DND-41 (cell line): ENCODE measurements at regions not wholly inside any gene's neighbourhood (a gene's known extent, or its start where the extent isn't known, plus 50 kb on each side); places are given as distances from the start of the nearest gene placed in this dataset.

Source experiments
- ATAC-seq: fragments of 200-7000 bp; cut with Tn5 transposase; 3 replicates; pipeline ENCODE4 v1.9.1; 2021; ENCODE audit warnings: low read depth; ENCODE audit not compliant: insufficient read depth
- DNase-seq: peaks from one replicate; pipeline ENCODE4 v3.0.0-alpha.2; 2020
- H2AFZ ChIP-seq: 2 replicates; pipeline ENCODE4 v1.6.0; 2012; ENCODE audit warnings: low read depth, low read length
- H3K27ac ChIP-seq: 2 replicates; pipeline ENCODE4 v1.5.1; 2012; ENCODE audit warnings: low read length, inconsistent platforms
- H3K27me3 ChIP-seq: fragments of 200-600 bp; sonication (generic); 2 replicates; pipeline ENCODE4 v1.6.0; 2012; ENCODE audit warnings: low read length, mild to moderate bottlenecking, inconsistent platforms; ENCODE audit not compliant: insufficient read depth, poor library complexity
- H3K36me3 ChIP-seq: 2 replicates; pipeline ENCODE4 v1.5.1; 2012; ENCODE audit warnings: low read length, inconsistent platforms; ENCODE audit not compliant: insufficient read depth
- H3K4me1 ChIP-seq: 2 replicates; pipeline ENCODE4 v1.5.1; 2012; ENCODE audit warnings: mild to moderate bottlenecking, low read length; ENCODE audit not compliant: insufficient read depth
- H3K4me2 ChIP-seq: 2 replicates; pipeline ENCODE4 v1.6.0; 2012; ENCODE audit warnings: mild to moderate bottlenecking, moderate library complexity, low read length, inconsistent platforms; ENCODE audit not compliant: insufficient read depth
- H3K4me3 ChIP-seq, 2 experiments: fragments of 200-600 bp in 1 of 2; shearing (Covaris generic) in 1 of 2; 2 replicates each; pipeline ENCODE4 v1.5.1; 2012 to 2016; ENCODE audit warnings: inconsistent platforms in 2 of 2, low read length in 2 of 2, mild to moderate bottlenecking in 2 of 2, low read depth in 1 of 2, moderate library complexity in 1 of 2
- H3K79me2 ChIP-seq: 2 replicates; pipeline ENCODE4 v1.6.0; 2012; ENCODE audit warnings: low read length, inconsistent platforms; ENCODE audit not compliant: insufficient read depth
- H3K9ac ChIP-seq: 2 replicates; pipeline ENCODE4 v1.6.0; 2012; ENCODE audit warnings: low read depth, mild to moderate bottlenecking, inconsistent platforms, low read length, moderate library complexity
- H3K9me3 ChIP-seq: 2 replicates; pipeline ENCODE4 v1.5.1; 2012; ENCODE audit warnings: low read length, moderate library complexity, mild to moderate bottlenecking, inconsistent platforms; ENCODE audit not compliant: insufficient read depth, severe bottlenecking
- H4K20me1 ChIP-seq: 2 replicates; pipeline ENCODE4 v1.6.0; 2012; ENCODE audit warnings: low read length; ENCODE audit not compliant: insufficient read depth
- EZH2 ChIP-seq: IDR thresholded peaks from 3 replicates; pipeline ENCODE4 v1.6.1; 2012; ENCODE audit warnings: borderline replicate concordance, low read depth, mild to moderate bottlenecking, moderate library complexity, low read length, inconsistent platforms; ENCODE audit not compliant: severe bottlenecking
- TF ChIP-seq, protein P1 (sequence below): IDR thresholded peaks from 2 replicates; pipeline ENCODE4 v1.5.1; 2012; ENCODE audit warnings: borderline replicate concordance, low read length, moderate library complexity, mild to moderate bottlenecking; ENCODE audit not compliant: poor library complexity, severe bottlenecking; ENCODE audit errors: extremely low read depth

DNA sequence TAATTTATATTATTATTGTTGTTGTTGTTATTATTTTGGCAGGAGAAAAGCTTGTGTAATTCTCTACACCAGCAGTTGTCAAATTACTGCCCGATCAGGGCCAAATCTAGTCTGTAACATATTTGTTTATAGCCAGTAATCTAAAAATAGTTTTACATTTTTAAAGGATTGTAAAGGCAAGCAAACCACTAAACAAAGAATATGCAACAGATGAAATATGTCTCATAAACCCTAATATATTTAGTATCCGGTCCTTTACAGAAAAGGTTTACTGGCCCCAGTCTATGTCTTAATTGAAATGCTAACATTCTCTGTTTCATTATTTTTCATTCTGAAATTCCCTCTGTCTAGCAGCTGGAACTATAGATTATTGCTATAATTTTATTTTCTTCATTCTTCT lies 709.5 kb downstream of the KCNJ2 start:
- Histone ChIP-seq H3K27ac (no peak overlapping the region), H3K9ac (no peak overlapping the region), H3K9me3 (no peaks in the 10 kb centered on the region), H3K4me2 (no peak overlapping the region), H3K79me2 (no peaks in the 10 kb centered on the region), H3K4me3 (no peak overlapping the region), H4K20me1 (no peaks in the 10 kb centered on the region), H2AFZ (no peak overlapping the region), H3K4me1 (no peaks in the 10 kb centered on the region), H3K36me3 (no peaks in the 10 kb centered on the region), H3K27me3 (peaks cover 4% of the 10 kb centered on the region)
- DNase-seq (no peak), ATAC-seq (no peak)
- TF ChIP-seq, protein P1, sequence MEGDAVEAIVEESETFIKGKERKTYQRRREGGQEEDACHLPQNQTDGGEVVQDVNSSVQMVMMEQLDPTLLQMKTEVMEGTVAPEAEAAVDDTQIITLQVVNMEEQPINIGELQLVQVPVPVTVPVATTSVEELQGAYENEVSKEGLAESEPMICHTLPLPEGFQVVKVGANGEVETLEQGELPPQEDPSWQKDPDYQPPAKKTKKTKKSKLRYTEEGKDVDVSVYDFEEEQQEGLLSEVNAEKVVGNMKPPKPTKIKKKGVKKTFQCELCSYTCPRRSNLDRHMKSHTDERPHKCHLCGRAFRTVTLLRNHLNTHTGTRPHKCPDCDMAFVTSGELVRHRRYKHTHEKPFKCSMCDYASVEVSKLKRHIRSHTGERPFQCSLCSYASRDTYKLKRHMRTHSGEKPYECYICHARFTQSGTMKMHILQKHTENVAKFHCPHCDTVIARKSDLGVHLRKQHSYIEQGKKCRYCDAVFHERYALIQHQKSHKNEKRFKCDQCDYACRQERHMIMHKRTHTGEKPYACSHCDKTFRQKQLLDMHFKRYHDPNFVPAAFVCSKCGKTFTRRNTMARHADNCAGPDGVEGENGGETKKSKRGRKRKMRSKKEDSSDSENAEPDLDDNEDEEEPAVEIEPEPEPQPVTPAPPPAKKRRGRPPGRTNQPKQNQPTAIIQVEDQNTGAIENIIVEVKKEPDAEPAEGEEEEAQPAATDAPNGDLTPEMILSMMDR, result no peak
- TF ChIP-seq EZH2, result no peak

DNA sequence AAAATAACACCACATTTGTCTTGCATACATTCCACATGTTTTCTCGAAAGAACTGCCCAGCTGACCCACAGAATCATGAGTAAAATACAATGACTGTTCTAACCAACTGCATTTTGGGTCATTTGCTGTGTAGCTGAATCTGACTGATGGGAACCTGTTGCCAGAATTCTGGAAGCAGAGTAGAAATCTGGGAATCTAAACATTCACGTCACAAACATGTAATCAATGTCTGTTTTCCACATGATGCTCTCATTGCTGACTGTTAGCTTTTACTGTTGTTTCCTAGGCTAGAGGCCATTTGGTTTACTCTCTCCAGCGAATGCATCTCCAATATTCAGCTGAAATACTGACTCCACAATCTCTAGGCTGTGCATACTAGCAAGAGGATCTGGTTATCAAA lies 710.1 kb downstream of the KCNJ2 start:
- DNase-seq (no peak), ATAC-seq (no peak)
- Histone ChIP-seq H3K9me3 (no peaks in the 10 kb centered on the region), H3K79me2 (no peaks in the 10 kb centered on the region), H2AFZ (no peak overlapping the region), H3K27ac (no peak overlapping the region), H3K4me1 (no peaks in the 10 kb centered on the region), H3K27me3 (peaks cover 4% of the 10 kb centered on the region), H3K9ac (no peak overlapping the region), H3K36me3 (no peaks in the 10 kb centered on the region), H3K4me2 (no peak overlapping the region), H4K20me1 (no peaks in the 10 kb centered on the region), H3K4me3 (no peak overlapping the region)
- TF ChIP-seq, protein P1, result no peak
- TF ChIP-seq EZH2, result no peak

- Histone ChIP-seq H3K79me2 (no peaks in the 10 kb centered on the region), H3K9ac (no peak overlapping the region), H3K9me3 (no peaks in the 10 kb centered on the region), H3K4me2 (no peak overlapping the region), H3K36me3 (no peaks in the 10 kb centered on the region), H3K27ac (no peak overlapping the region), H3K4me1 (no peaks in the 10 kb centered on the region), H3K4me3 (no peak overlapping the region), H3K27me3 (peaks cover 4% of the 10 kb centered on the region), H4K20me1 (no peaks in the 10 kb centered on the region), H2AFZ (no peak overlapping the region)
- ATAC-seq (no peak), DNase-seq (no peak)
- TF ChIP-seq EZH2, result no peak
- TF ChIP-seq, protein P1, result no peak
These were observed 711.8 kb downstream of the KCNJ2 start for GRCh38 chr17:70881093-70881492.

DNA sequence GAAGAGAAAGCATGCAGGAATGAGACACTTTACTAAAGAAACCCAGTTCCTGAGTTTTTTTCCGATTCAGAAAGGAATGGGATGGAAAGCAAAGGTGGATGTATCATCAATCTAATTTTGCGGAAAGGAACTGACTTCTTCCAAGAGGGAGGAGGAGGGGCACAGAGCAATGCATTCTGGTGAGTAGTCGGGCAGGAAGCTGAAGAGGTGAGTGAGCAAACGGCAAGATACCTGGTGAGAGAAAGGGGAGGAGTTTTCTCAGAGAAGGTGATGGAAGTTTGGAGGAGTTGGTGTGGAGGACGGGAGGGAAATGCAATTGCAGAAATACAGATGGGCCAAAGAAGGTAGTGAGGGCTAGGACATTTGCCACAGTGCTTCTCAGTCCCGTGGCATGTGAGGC lies 713.2 kb downstream of the KCNJ2 start:
- no peaks in the 10 kb centered on the region for H3K9me3 ChIP-seq

More for the DNA sequence above, 713.2 kb downstream of the KCNJ2 start:
- Histone ChIP-seq H3K9ac (no peak overlapping the region), H2AFZ (no peak overlapping the region), H3K4me3 (no peak overlapping the region), H4K20me1 (no peaks in the 10 kb centered on the region), H3K79me2 (no peaks in the 10 kb centered on the region), H3K27ac (no peak overlapping the region), H3K27me3 (peaks cover 4% of the 10 kb centered on the region), H3K36me3 (no peaks in the 10 kb centered on the region), H3K4me2 (no peak overlapping the region), H3K4me1 (no peaks in the 10 kb centered on the region)
- no peak for ATAC-seq
- no peak for DNase-seq
- no peak for TF ChIP-seq EZH2
- TF ChIP-seq, protein P1, result no peak
